IPS-20b (cell line): ENCODE measurements at regions not wholly inside any gene's neighbourhood (a gene's known extent, or its start where the extent isn't known, plus 50 kb on each side); places are given as distances from the start of the nearest gene placed in this dataset.

ENCODE experiments used
- H3K27ac ChIP-seq: one replicate; pipeline ENCODE4 v1.5.1; 2013; ENCODE audit warnings: low read length
- H3K27me3 ChIP-seq: 2 replicates; pipeline ENCODE4 v1.6.1; 2013; ENCODE audit warnings: mild to moderate bottlenecking, low read length, inconsistent platforms; ENCODE audit not compliant: insufficient read depth
- H3K36me3 ChIP-seq: 2 replicates; pipeline ENCODE4 v1.6.1; 2013; ENCODE audit warnings: low read depth, mild to moderate bottlenecking, inconsistent platforms, low read length, moderate library complexity; ENCODE audit not compliant: insufficient read depth
- H3K4me1 ChIP-seq: 2 replicates; pipeline ENCODE4 v1.6.1; 2013; ENCODE audit warnings: mild to moderate bottlenecking, control low read depth, inconsistent platforms, low read length, moderate library complexity; ENCODE audit not compliant: insufficient read depth
- H3K4me3 ChIP-seq: 2 replicates; pipeline ENCODE4 v1.5.1; 2013; ENCODE audit warnings: mild to moderate bottlenecking, low read length, inconsistent platforms
- H3K9ac ChIP-seq: 2 replicates; pipeline ENCODE4 v1.6.1; 2013; ENCODE audit warnings: low read depth, mild to moderate bottlenecking, inconsistent platforms, low read length, moderate library complexity
- H3K9me3 ChIP-seq: 2 replicates; pipeline ENCODE4 v1.6.1; 2013; ENCODE audit warnings: mild to moderate bottlenecking, low read depth, low read length, inconsistent platforms; ENCODE audit not compliant: insufficient read depth

- H3K4me1 ChIP-seq = peaks cover 14% of the 10 kb centered on the region; the same call in 1 of the 2 replicates
- no peaks in the 10 kb centered on the region for H3K36me3 ChIP-seq
- H3K27me3 ChIP-seq = no peaks in the 10 kb centered on the region
- no peak overlapping the region for H3K9ac ChIP-seq
- H3K4me3 ChIP-seq = no peak overlapping the region
- no peak overlapping the region for H3K27ac ChIP-seq
- peaks cover 11% of the 10 kb centered on the region; the same call in 1 of the 2 replicates for H3K9me3 ChIP-seq
Measured at GRCh38 chr12:14243941-14244340, 121.5 kb upstream of the ATF7IP start.

- Histone ChIP-seq H3K9ac (no peak overlapping the region), H3K4me3 (no peak overlapping the region), H3K4me1 (peaks cover 10% of the 10 kb centered on the region; the same call in 1 of the 2 replicates), H3K9me3 (peaks cover 12% of the 10 kb centered on the region; the same call in 1 of the 2 replicates), H3K27ac (no peak overlapping the region), H3K27me3 (no peaks in the 10 kb centered on the region), H3K36me3 (no peaks in the 10 kb centered on the region)
Measured at GRCh38 chr12:14244876-14245669, 120.4 kb upstream of the ATF7IP start.

DNA sequence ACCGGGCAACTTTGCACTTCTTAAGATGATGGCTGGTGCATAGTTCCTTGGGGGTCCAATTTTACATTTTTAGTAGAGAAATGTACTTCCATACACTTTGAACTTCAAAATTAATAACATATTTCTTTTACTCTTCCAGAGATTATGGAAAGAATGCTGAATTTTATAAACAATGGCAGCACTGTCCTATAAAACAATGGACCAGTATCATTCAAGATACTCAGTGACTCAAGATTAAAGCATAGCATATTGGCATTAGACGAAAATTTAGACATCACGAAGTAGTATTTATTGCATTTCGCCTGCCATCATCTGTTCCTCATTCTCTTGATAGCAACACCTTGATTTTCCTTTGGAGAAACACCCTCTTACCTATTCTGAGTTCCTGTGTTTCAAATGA, 118.3 kb upstream of the ATF7IP start:
- Histone ChIP-seq H3K27me3 (no peaks in the 10 kb centered on the region), H3K27ac (no peak overlapping the region), H3K9ac (no peak overlapping the region), H3K9me3 (peaks cover 13% of the 10 kb centered on the region; the same call in 1 of the 2 replicates), H3K4me1 (peaks cover 5% of the 10 kb centered on the region; the same call in 1 of the 2 replicates), H3K36me3 (no peaks in the 10 kb centered on the region), H3K4me3 (no peak overlapping the region)

DNA sequence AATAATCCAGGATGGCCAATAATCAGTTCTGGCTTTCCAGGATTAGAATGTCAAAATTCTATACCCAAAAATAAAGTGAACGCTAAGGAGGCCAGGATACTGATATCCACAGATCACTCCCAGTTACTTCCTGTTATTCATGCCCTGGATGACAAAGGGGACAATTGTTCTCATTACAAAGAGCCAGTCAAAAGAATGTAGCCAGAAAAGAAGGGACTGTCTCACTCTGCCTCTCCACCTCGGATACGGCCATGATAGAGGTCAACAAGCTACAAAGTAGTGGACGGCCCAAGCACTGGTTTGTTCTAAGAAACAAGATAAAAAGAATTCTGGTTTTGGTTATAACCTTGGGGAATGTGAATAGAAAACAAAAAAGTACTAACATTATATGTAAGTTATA, 116.1 kb upstream of the ATF7IP start:
- Histone ChIP-seq H3K27me3 (no peaks in the 10 kb centered on the region), H3K4me1 (peaks cover 5% of the 10 kb centered on the region; the same call in 1 of the 2 replicates), H3K9me3 (0 out of 2 replicates have a peak, but pooled peaks cover 4% of the 10 kb centered on the region), H3K36me3 (no peaks in the 10 kb centered on the region), H3K27ac (no peak overlapping the region), H3K4me3 (no peak overlapping the region), H3K9ac (no peak overlapping the region)

DNA sequence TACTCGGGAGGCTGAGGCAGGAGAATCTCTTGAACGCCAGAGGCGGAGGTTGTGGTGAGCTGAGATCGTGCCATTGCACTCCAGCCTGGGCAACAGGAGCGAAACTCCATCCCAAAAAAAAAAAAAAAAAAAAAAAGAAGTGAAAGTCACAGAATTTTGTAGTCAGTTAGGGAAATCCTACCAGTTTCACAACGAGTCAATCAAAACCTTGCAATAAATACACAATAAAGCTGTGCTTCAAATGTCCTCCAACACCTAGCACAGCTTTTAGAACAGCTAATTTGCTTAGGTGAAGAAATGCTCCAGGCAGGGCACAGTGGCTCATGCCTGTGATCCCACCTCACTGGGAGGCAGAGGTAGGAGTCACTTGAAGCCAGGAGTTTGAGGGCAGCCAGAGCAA, 112.8 kb upstream of the ATF7IP start:
- Histone ChIP-seq H3K9ac (no peak overlapping the region), H3K4me1 (peaks cover 13% of the 10 kb centered on the region)

DNA sequence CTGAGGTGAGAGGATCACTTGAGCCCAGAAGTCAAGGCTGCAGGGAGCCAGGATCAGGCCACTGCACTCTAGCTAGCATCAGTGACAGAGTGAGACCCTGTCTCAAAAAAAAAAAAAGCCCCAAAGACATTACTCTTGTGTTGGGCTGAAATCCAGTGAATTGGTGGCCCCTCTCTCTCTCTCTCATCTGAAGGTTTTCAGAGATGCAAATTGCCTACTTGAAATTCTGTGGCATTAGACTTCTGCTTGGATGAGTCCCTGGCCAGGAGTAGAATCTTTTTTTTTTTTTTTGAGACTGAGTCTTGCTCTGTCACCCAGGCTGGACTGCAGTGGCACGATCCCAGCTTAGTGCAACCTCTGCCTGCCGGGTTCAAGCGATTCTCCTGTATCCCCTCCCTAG, 112.0 kb upstream of the ATF7IP start:
- H3K4me1 ChIP-seq = peaks cover 18% of the 10 kb centered on the region
- 0 out of 2 replicates have a peak, but pooled peaks cover 4% of the 10 kb centered on the region for H3K9me3 ChIP-seq
- H3K36me3 ChIP-seq = no peaks in the 10 kb centered on the region
- H3K4me3 ChIP-seq = no peak overlapping the region
- H3K27me3 ChIP-seq = no peaks in the 10 kb centered on the region
- H3K27ac ChIP-seq = no peak overlapping the region
- H3K9ac ChIP-seq = no peak overlapping the region

More for the DNA sequence above, 112.8 kb upstream of the ATF7IP start:
- no peak overlapping the region for H3K4me3 ChIP-seq
- H3K27ac ChIP-seq = no peak overlapping the region
- H3K27me3 ChIP-seq = no peaks in the 10 kb centered on the region
- no peaks in the 10 kb centered on the region for H3K36me3 ChIP-seq
- H3K9me3 ChIP-seq = 0 out of 2 replicates have a peak, but pooled peaks cover 4% of the 10 kb centered on the region

- Histone ChIP-seq H3K27ac (no peak overlapping the region), H3K36me3 (no peaks in the 10 kb centered on the region), H3K9me3 (0 out of 2 replicates have a peak, but pooled peaks cover 4% of the 10 kb centered on the region), H3K9ac (no peak overlapping the region), H3K4me1 (peaks cover 22% of the 10 kb centered on the region), H3K4me3 (no peak overlapping the region), H3K27me3 (no peaks in the 10 kb centered on the region)
Measured at GRCh38 chr12:14254781-14255180, 110.7 kb upstream of the ATF7IP start.

GRCh38 chr12:14256121-14256520, 109.4 kb upstream of the ATF7IP start:
- Histone ChIP-seq H3K27me3 (no peaks in the 10 kb centered on the region), H3K9me3 (no peaks in the 10 kb centered on the region), H3K4me3 (no peak overlapping the region), H3K9ac (peak overlapping the region; percentile 93; the same call in 1 of the 2 replicates), H3K4me1 (peaks cover 30% of the 10 kb centered on the region), H3K36me3 (no peaks in the 10 kb centered on the region), H3K27ac (no peak overlapping the region)

- Histone ChIP-seq H3K4me1 (peaks cover 32% of the 10 kb centered on the region), H3K9ac (peak overlapping the region; percentile 93), H3K27ac (peak overlapping the region; percentile 97), H3K27me3 (no peaks in the 10 kb centered on the region), H3K4me3 (peak overlapping the region; percentile 34; the same call in 1 of the 2 replicates), H3K9me3 (no peaks in the 10 kb centered on the region), H3K36me3 (no peaks in the 10 kb centered on the region)
Measured at GRCh38 chr12:14256555-14257169, 108.8 kb upstream of the ATF7IP start.

GRCh38 chr12:14257303-14257733, 108.2 kb upstream of the ATF7IP start:
- peak overlapping the region; percentile 97 for H3K27ac ChIP-seq
- no peaks in the 10 kb centered on the region for H3K36me3 ChIP-seq
- H3K4me1 ChIP-seq = peaks cover 32% of the 10 kb centered on the region
- H3K9ac ChIP-seq = peak overlapping the region; percentile 93
- peak overlapping the region; percentile 34; the same call in 1 of the 2 replicates for H3K4me3 ChIP-seq
- H3K27me3 ChIP-seq = no peaks in the 10 kb centered on the region
- no peaks in the 10 kb centered on the region for H3K9me3 ChIP-seq

GRCh38 chr12:14257734-14258574, 107.5 kb upstream of the ATF7IP start:
- no peaks in the 10 kb centered on the region for H3K36me3 ChIP-seq
- H3K4me1 ChIP-seq = peaks cover 32% of the 10 kb centered on the region
- peak overlapping the region; percentile 100 for H3K27ac ChIP-seq
- no peaks in the 10 kb centered on the region for H3K27me3 ChIP-seq
- peak overlapping the region; percentile 59 for H3K4me3 ChIP-seq
- H3K9ac ChIP-seq = peak overlapping the region; percentile 84
- no peaks in the 10 kb centered on the region for H3K9me3 ChIP-seq
